NB4 (cell line): ENCODE measurements at regions not wholly inside any gene's neighbourhood (a gene's known extent, or its start where the extent isn't known, plus 50 kb on each side); places are given as distances from the start of the nearest gene placed in this dataset.
A peak's percentile ranks its signal among the peaks of the same experiment; 100 is the strongest.

ENCODE experiments used
- DNase-seq: peaks from one replicate; pipeline ENCODE4 v3.0.0; 2010; ENCODE audit warnings: low read depth
- H3K4me3 ChIP-seq: one replicate; pipeline ENCODE4 v1.5.1; 2011; ENCODE audit warnings: mild to moderate bottlenecking, low read depth, low read length, moderate library complexity
- MYC ChIP-seq: IDR thresholded peaks from 2 replicates; pipeline ENCODE4 v1.6.1; 2011; ENCODE audit warnings: low read depth, low read length
- POLR2A ChIP-seq: IDR thresholded peaks from 2 replicates; pipeline ENCODE4 v1.6.1; 2011; ENCODE audit warnings: mild to moderate bottlenecking; ENCODE audit not compliant: insufficient read length; ENCODE audit errors: extremely low read depth
- TF ChIP-seq, protein P1 (sequence below): IDR thresholded peaks from one replicate; pipeline ENCODE4 v1.5.1; 2012; ENCODE audit warnings: low read depth, low read length
- TF ChIP-seq, protein P2 (sequence below): IDR thresholded peaks from 2 replicates; pipeline ENCODE4 v1.6.1; 2011; ENCODE audit warnings: low read depth, low read length

DNA sequence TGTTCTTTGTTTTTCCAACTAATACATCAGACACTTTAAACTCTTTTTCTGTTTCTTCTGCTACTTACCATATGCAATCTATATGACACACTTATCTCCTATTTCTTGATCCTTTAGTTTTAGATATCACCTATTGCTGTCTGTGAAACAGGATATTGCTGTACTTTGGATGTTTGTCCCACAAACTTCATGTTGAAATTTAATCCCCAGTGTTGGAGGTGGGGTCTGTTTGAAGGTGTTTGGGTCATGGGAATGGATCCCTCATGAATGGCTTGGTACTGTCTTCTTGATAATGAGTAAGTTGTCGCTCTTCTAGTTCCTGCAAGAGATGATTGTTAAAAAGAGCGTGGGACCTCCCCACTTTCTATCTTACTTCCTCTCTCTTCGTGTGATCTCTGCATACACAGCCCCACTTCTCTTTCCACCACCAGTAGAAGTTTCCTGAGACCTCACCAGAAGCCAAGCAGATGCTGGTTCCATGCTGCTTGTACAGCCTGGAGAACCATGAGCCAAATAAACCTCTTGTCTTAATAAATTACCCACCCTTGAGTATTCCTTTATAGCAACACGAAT lies 244.2 kb downstream of the NHLRC3 start:
- TF ChIP-seq POLR2A (no peak), MYC (no peak)
- TF ChIP-seq, protein P1, sequence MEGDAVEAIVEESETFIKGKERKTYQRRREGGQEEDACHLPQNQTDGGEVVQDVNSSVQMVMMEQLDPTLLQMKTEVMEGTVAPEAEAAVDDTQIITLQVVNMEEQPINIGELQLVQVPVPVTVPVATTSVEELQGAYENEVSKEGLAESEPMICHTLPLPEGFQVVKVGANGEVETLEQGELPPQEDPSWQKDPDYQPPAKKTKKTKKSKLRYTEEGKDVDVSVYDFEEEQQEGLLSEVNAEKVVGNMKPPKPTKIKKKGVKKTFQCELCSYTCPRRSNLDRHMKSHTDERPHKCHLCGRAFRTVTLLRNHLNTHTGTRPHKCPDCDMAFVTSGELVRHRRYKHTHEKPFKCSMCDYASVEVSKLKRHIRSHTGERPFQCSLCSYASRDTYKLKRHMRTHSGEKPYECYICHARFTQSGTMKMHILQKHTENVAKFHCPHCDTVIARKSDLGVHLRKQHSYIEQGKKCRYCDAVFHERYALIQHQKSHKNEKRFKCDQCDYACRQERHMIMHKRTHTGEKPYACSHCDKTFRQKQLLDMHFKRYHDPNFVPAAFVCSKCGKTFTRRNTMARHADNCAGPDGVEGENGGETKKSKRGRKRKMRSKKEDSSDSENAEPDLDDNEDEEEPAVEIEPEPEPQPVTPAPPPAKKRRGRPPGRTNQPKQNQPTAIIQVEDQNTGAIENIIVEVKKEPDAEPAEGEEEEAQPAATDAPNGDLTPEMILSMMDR = no peak
- TF ChIP-seq, protein P2, sequence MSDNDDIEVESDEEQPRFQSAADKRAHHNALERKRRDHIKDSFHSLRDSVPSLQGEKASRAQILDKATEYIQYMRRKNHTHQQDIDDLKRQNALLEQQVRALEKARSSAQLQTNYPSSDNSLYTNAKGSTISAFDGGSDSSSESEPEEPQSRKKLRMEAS = no peak
- peak; percentile 17 for DNase-seq
- no peak overlapping the region for H3K4me3 ChIP-seq

- no peak overlapping the region for H3K4me3 ChIP-seq
- no peak for DNase-seq
- TF ChIP-seq POLR2A = no peak
- TF ChIP-seq, protein P2 = no peak
- TF ChIP-seq MYC = no peak
- TF ChIP-seq, protein P1 = no peak
Measured at GRCh38 chr13:39283072-39283471, 244.8 kb downstream of the NHLRC3 start.

DNA sequence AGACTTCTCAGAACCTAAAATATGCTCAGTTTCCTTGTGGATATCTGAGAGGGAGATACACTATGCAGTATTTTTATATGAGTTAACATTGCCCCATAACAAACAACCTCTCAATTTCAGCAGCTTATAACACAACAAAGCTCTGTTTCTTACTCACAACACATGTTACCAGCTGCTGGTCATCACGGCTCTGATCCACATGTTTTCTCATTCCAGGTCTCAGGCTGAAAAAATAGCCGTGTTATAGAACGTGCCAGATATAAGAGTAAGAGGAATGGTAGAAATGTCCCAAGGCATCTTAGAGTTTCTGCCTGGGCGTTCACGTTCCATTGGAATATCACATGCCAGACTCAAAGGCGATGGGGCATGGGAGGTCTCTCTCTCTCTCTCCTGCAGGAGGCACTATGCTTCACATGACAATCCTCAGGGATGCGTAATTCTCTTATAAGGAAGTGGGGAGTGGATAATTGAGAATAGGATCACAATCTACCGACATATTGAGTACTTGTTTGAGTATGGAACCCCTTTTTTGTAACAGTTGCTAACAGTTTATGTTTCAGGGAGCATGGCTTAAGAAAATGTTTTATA lies 246.6 kb downstream of the NHLRC3 start:
- no peak for DNase-seq
- TF ChIP-seq MYC = no peak
- TF ChIP-seq, protein P1 = peak; percentile 12
- TF ChIP-seq, protein P2 = no peak
- TF ChIP-seq POLR2A = no peak
- H3K4me3 ChIP-seq = no peak overlapping the region
